Occipital lobe (tissue), 1 donor: ENCODE measurements at regions not wholly inside any gene's neighbourhood (a gene's known extent, or its start where the extent isn't known, plus 50 kb on each side); places are given as distances from the start of the nearest gene placed in this dataset.
"Not testable (repeated sequence)": the region's sequence is repeated elsewhere in the genome, so short reads cannot be mapped to it uniquely, and the experiment has no call there.

ENCODE experiments used
- DNase-seq: peaks from one replicate; lab custom pipeline; 2025; lab: John Stamatoyannopoulos, UW

DNA sequence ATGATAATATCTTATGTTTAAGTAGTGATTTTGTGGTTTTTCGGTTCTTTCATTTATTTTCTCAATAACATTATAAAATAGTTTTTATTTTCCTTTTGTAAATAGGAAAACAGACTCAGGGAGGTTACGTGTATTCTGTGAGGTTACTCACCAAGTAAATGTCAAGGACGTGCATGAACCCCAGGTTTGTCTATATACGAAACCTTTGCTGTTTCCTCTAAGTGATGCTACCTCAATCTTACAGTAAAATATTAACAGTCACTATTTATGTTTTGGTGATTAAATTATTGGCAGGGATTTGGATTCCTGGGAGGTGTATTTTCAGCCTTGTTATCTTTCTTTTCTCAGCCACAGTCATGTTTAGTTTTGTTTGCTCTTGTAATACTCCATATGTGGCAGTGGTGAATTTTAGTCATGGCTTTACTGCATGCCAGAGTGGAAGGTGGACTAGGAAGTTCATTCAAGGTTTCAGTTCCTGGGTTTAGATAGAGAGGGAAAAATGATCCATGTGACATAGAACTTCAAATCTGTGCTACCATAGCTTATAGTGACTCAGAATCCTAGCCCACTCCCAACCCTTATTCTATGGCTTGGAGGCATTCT lies 139.9 kb downstream of the ARL4A start:
- DNase-seq = no peak

DNA sequence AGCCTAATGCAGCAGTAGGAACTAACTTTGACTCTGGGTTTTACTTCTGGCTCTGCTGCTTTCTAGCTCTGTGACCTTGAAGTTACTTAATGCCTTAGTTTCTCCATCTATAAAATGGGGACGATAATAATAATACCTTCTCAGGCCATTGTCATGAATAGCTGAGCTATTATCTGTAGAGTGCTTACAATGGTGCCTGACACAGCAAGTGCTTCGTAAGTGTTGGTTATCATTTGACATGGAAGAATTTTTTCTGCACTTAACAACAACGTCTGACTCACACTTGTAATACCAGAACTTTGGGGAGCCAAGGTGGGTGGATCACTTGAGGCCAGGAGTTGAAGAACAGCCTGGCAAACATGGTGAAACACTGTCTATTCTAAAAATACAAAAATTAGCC lies 140.5 kb downstream of the ARL4A start:
- no peak for DNase-seq

DNA sequence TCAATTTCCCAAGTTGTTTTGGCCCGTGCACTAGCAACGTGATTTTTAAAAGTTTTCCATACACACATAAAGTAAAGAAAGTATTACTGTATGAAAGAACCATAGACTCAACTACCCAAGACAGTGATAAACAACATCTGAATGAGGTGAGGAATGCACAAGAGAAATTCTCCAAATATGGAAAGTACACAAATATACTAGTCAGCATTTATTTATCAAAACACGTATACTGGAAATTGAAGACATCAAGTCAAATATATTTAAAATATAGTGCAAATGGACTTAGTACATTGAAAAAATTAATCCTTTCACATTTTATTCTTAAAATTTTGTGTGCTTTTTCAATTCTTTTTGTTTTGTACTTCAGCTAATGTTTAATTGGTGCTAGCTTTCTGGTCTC lies 143.6 kb downstream of the ARL4A start:
- no peak for DNase-seq

DNA sequence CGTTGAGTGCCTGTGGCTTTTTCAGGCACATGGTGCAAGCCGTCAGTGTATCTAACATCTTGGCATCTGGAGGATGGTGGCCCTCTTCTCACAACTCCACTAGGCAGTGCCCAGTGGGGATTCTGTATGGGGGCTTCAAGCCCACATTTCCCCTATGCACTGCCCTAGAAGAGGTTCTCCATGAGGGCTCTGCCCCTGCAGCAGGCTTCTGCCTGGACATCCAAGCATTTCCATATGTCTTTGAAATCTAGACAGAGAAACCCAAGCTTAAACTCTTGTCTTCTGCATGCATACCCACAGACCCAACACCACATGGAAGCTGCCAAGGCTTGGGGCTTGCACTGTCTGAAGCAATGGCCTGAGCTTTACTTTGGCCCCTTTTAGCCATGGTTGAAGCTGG lies 146.4 kb downstream of the ARL4A start:
- DNase-seq = no peak

DNA sequence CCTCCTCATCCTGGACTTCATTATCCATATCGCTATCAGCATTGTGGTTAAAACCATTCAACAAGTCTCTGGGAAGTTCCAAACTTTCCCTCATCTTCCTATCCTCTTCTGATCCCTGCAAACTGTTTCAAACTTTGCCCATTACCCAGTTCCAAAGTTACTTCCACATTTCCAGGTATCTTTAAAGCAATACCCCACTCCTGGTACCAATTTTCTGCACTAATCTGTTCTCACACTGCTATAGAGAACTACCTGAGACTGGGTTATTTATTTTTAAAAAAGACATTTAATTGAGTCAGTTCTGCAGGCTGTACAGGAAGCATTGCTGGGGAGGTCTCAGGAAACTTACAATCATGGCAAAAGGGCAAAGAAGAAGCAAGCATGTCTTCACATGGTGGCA lies 147.3 kb downstream of the ARL4A start:
- DNase-seq = no peak

DNA sequence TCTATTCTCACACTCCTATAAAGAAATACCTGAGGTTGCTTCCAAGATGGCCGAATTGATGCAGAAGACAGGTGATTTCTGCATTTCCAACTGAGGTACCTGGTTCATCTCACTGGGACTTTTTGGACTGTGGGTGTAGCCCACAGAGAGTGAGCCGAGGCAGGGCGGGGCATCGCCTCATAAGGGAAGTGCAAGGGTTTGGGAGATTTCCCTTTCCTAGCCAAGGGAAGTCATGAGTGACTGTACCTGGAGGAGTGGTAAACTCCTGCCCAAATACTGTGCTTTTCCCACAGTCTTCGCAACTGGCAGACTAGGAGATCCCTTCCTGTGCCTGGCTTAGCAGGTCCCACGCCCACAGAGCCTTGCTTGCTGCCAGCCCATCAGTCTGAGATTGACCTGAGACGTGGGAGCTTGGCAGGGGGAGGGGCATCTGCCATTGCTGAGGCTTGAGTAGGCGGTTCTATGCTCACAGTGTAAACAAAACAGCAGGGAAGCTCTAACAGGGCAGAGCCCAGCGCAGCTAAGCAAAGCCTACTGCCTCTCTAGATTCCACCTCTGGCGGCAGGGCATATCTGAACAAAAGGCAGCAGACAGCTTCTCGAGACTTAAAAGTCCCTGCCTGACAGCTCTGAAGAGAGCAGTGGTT lies 152.2 kb downstream of the ARL4A start:
- no peak for DNase-seq

DNA sequence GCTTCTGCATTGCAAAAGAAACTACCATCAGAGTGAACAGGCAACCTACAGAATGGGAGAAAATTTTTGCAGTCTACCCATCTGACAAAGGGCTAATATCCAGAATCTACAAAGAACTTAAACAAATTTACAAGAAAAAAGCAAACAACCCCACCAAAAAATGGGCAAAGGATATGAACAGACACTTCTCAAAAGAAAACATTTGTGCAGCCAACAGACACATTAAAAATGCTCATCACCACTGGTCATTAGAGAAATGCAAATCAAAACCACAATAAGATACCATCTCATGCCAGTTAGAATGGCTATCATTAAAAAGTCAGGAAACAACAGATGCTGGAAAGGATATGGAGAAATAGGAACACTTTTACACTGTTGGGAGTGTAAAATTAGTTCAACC lies 157.3 kb downstream of the ARL4A start:
- DNase-seq = not testable (repeated sequence)

DNA sequence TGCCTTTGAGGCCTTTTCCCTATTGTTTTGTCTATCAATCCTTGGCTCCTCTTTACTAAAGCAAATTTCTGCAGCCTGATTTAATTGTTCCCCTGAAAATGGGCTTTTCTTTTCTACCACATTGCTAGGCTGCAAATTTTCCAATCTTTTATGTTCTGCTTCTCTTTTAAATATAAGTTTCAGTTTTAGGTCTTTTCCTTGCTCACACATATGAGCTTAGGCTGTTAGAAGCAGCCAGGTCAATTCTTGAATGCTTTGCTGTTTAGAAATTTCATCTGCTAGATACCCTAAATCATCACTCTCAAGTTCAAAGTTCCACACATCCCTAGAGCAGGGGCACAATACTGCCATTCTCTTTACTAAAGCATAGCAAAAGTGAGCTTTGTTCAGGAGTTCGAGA lies 159.6 kb downstream of the ARL4A start:
- no peak for DNase-seq

DNA sequence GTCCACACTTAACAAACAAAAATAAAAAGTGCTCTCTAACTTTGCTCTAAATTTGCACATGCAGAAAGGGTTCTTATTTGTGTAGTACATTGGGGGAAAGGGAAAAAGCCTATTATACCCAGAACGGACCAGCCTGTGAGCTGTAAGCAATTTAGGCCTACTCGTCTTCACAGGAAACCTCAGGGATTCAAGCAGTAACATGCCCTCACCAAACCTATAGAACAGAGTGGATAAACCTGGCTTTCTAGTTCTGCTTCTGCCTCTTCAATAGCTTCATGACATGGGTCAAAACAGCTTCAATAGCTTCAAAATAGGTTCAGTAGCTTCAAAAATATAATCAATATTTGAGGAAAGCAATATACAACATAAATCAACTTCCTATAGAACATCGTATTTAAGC lies 163.7 kb downstream of the ARL4A start:
- no peak for DNase-seq

DNA sequence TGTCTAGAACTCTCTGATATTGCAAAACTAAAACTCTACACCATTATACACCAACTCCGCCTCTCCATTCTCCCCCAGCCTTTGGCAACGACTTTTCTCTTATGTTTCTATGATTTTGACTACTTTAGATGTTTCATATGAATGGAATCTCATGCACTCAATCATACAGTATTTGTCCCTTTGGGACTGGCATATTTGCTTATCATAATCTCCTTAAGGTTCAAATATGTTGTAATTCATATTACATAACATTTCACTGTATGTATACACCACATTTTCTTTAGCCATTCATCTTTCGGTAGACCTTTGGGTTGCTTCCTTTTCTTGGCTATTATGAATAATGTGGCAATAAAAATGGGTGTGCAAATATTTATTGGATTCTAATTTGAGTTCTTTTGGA lies 164.4 kb downstream of the ARL4A start:
- DNase-seq = no peak

DNA sequence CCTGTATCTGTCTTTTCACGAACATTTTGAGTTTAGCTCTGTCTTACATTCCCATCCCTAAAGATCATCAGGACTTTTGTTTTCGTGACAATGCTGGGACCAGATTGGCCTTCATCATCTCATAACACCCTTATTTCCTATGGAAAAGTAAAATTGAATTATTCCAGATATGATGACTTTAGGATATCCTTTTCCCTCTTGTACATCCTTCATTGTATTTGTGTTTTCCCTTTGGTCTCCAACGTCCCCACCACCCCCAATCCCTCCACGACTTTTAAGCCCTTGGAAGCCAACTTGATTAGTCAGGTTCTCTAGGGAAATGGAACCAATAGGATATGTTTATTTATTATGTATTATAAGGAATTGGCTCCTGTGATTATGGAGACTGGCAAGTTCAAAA lies 167.6 kb downstream of the ARL4A start:
- DNase-seq = no peak

DNA sequence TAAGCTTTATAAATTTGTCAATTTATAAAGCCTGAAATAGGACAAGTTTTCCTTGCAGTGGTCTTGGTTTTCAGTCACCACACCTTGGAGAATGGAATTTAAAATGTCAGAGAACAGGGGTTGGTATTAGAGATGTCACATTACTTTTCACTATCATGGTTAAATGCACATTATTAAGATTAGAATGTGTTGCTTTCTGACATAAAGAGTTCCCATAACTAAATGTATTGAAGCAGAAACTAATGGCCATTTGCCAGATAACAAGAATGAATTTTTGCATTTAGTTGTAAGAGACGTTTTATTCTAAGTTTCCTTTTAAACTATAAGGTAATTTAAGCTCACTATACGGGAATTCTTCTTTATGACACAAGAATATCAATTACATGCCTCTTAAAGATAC lies 172.3 kb downstream of the ARL4A start:
- no peak for DNase-seq

DNA sequence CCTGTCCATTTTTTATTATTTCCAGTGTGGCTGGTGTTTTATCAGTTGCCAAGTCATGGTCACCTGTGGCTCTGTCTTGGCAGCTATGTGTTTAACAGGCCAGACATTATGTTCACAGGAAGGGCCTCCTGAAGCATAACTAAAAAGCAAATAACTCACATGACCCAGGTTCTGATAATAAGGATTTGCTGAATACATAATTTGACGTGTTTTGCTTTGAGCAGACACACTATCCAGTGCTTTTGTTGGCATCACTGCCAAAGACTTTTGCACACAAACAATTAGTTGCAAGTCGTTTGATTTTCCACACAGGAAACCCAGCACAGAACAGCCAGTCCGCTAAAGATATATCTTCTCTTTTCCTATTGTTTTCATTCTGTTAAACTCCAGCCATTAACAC lies 173.6 kb downstream of the ARL4A start:
- DNase-seq = no peak

DNA sequence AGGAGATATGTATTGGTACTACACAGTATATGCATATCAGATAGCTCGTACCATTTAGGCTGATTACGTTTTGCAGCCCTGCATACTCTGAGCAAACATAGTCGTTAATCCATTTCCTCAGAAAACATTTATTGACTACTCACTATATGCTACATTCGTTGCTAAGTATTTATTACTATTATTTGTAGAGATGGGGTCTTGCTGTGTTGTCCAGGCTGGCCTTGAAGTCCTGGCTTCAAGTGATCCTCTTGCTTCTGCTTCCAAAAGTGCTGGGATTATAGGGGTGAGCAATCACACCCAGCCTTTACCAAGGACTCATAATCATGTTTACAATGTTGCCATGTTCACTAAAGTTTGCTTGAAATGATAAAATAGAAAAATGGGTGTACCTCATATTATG lies 174.7 kb downstream of the ARL4A start:
- DNase-seq = no peak

DNA sequence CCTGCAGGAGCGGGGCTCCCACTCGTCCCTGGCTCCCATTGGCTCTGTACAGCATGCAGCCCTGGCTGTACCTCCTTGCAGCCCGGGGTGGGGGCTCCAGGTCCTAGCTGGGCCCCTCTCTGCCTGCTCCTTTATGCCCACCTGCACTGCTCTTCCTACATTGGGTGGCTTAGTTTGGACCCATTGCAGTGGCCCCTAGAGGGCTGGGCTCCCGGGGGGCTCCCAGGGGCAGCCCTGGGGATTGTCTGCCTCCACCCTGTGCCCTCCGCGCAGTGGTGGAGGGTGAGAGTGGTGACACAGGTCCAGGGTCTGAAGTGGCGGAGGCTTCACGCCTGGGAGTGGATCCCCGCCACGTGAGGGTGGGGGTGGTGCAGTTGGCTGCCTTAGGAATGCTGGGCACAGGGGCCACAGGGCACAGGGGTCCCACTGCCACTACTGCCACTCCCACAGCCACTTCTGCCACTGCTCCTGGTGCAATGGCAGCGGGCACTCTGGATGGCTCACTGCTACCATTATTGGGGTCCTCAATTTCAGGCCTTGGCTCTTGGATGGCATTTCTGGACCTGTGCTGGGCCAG lies 177.1 kb downstream of the ARL4A start:
- DNase-seq = no peak

DNA sequence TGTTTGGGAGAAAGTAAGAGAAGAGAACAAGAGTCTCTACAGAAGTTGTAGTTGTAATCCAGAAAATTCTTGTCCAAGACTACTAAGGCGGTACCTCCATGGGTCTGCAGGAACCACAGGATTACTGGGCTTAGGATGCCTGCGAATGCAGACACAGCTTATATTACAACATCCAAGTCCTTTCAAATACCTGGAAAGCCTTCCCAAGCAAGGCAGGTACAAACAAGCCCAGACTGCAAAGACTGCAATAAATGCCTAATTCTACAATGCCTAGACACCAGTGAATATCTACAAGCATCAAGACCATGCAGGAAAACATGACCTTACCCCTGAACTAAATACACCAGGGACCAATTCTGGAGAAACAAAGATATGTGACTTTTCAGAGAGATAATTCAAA lies 178.2 kb downstream of the ARL4A start:
- DNase-seq = no peak

DNA sequence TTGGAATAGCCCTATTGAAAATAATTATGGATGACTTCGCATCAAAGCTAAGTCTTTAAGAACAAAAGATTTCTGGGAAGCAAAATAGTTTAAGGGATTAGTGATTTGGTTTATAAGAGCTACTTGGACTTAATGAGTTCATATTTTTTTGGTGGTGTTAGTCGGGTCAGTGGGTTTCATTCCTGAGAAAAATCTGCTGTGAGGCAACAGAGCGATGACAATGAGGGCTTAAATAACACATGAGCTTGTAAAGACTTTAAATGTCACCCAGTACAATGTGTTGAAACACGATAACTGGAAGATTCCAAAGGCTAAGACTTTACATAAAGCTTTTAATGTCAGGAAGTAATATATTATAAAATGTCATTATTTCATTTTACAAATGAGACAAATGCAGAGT lies 178.8 kb downstream of the ARL4A start:
- DNase-seq = no peak

DNA sequence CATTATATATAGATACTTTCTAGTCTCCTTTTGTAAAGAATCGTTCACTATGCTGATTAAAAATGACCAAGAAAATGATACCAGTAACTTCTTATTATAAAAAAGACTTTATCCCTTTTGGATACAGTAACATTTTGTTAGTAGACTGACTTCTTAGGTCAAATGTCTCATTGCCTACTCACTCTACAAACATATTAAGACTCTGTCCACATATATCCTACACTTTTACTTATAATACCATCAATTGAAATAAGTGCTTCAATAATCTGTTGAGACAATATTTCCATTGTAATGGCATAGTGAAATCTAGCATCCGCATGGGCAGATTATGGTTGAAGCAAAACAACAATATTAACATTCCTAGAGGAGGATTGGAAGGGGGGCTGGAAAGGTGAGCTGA lies 180.6 kb downstream of the ARL4A start:
- DNase-seq = no peak

DNA sequence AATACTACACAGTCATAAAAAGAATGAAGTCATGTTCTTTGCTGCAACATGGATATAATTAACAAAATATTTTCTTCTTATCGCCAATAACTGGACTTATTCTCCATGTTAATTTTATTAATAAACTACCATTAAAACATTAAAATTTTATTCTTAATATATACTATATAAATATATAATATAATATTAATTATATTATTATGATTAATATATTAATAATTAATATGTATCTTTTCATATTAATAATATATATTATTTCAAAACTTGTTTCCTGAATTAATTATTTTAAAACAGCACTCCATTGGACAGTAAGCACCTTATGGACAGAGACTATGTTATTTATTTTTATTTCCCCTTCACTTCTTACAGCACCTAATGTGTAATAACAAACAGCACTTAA lies 182.8 kb downstream of the ARL4A start:
- no peak for DNase-seq

DNA sequence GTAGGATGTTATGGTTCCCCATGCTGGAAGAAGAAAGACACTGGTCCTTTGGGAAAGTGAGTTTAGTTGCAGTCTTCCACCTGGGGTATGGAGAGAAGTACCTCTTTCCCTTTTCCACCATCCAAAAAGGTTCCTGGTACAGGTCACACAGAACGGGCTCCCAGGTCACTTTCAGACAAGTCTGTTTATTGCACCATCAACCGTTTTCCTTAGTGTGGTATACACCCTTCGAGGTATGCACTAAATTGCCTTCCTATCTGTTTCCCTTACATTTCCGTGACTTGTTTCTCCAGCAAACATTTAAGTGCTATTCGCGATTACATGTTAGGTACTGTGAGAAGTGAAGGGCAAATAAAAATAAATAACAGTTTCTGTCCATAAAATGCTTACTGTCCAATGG lies 185.1 kb downstream of the ARL4A start:
- no peak for DNase-seq

DNA sequence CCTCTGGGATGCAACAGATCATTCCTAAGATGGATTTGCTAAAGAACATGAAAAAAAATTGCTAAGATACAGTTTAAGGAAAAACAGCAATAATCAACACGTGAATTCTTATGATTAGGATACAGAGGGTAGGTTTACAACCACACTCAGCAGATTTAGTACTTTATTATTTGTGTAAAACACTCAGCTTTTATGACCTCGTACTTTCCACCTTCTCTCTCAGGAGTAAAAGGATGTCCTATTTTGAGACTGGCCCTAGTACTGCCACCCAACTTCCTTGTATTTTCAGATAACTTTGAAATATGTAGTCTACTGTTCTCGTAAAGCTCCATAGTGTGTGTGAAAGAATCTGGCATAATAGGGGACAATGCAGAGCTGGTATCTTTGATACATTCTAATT lies 186.1 kb downstream of the ARL4A start:
- no peak for DNase-seq

DNA sequence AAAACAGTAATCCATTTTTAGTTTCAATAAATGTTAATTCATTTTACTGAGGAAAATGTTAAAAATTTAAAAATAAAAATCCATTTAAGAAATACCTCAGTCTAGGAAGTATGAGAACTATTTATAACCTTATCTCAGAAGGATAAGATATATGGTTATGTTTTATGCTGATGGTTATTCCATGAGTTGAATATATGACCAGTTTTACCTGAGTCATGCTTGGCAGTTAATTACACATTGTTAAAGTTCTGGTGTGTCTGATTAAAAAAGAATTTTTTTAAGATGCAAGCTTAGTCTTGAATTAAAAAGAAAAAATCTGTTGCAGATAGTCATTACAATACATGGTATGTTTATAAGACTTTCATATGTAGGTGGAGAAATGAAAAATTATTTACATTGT lies 191.7 kb downstream of the ARL4A start:
- no peak for DNase-seq

DNA sequence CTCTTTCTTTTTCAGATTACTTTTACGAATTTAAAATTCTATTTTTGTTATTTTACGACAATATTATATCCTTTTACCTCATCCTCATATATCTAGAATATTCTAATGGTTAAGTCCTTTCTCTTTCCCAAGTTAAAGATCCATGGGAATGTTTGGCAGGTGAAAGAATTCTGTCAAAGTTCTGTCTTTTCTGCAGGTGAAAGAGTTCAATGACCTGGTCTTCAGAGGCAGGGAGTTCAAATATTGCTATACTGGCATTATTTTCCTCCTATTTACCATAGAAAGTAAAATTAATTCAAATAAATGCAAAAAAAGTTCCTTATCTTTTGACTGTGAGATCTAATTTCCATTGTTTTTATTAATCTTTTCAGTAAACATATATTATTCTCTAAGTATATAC lies 194.3 kb downstream of the ARL4A start:
- no peak for DNase-seq

DNA sequence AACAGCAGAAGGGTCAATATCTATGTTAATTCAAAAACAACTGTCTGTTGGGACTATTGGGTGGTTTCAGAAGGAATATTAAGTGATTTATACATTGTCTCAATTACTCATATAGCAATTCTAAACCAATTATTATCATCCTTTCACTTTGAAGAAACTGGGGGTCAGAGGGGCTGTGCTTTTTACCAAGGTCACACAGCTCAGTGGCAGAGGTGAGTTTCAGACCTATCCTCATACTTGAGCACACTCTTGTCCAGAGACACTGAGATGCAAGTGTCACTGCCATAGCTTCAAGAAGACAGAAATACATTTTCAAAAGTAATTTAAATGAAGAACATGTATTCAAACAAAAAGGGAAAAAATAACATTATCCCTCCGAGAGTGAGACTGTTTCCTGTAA lies 195.3 kb downstream of the ARL4A start:
- no peak for DNase-seq
